ENCODE measurements at regions not wholly inside any gene's neighbourhood (a gene's known extent, or its start where the extent isn't known, plus 50 kb on each side); places are given as distances from the start of the nearest gene placed in this dataset.

GRCh38 chr1:29394521-29395225 lies 158.4 kb downstream of the PTPRU start:
- FAIRE-seq (no peak), DNase-seq (ENCODE audit: low read depth, low spot score) (no peak)
- peaks cover 9% of the 10 kb centered on the region for H3K4me1 ChIP-seq (ENCODE audit: control insufficient read depth, extremely low read depth, insufficient read depth, low read length)
- H3K9me1 ChIP-seq (ENCODE audit: control insufficient read depth, extremely low read depth, insufficient read depth, low read length): no peaks in the 10 kb centered on the region
- no peak overlapping the region for H3K27ac ChIP-seq (ENCODE audit: control insufficient read depth, insufficient read depth, low read length)
- no peak overlapping the region for H2AFZ ChIP-seq (ENCODE audit: control insufficient read depth, low read length)
- no peaks in the 10 kb centered on the region for H3K79me2 ChIP-seq (ENCODE audit: control insufficient read depth, insufficient read depth, low read length)
- H3K36me3 ChIP-seq (ENCODE audit: control insufficient read depth in 2 of 2, extremely low read depth in 1 of 2, insufficient read depth in 2 of 2, low read length in 2 of 2): no peaks in the 10 kb centered on the region
- no peak overlapping the region for H3K4me2 ChIP-seq (ENCODE audit: control insufficient read depth, extremely low read depth, insufficient read depth, low read depth, low read length)
- H4K20me1 ChIP-seq (ENCODE audit: control insufficient read depth, extremely low read depth, insufficient read depth, low read length): no peaks in the 10 kb centered on the region
- no peak overlapping the region for H3K4me3 ChIP-seq (ENCODE audit: control insufficient read depth in 2 of 3, extremely low read depth in 1 of 3, insufficient read depth in 2 of 3, low read depth in 1 of 3, low read length in 3 of 3)
- H3K9ac ChIP-seq (ENCODE audit: control insufficient read depth, extremely low read depth, insufficient read depth, low read length): no peak overlapping the region
- dilution Hi-C loops (cut with MboI; ENCODE audit: extremely low pct_ligation_motif_present, low sequenced_read_pairs): no loop called here
- no peaks in the 10 kb centered on the region for H3K9me3 ChIP-seq (ENCODE audit: control insufficient read depth, low read depth, low read length)
- H3K27me3 ChIP-seq (ENCODE audit: control insufficient read depth, extremely low read depth, insufficient read depth, low read length): peaks cover 17% of the 10 kb centered on the region
- no peak for TF ChIP-seq EZH2 (IDR thresholded peaks at IDR 0.05; ENCODE audit: low read length)

DNA sequence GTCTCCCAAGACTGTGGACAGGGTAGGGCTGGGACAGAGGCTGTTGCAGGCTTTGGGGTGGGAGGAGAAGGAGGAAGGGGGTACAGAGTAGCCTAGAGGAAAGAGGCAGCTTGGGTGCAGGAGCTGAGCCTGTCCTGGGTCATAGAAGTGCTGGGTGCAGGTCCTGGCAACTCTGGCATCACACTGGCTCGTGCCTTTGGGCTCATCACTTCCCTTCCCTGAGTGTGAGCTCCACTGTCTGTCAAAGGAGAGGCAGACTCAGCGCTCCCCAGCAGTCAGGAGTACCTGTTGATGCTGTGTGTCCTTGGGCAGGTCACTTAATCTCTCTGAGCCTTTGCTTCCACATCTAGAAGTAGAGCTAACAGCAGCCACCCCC lies 157.1 kb downstream of the PTPRU start:
- Histone ChIP-seq H3K4me2 (ENCODE audit: control insufficient read depth, extremely low read depth, insufficient read depth, low read depth, low read length) (no peak overlapping the region), H3K9me1 (ENCODE audit: control insufficient read depth, extremely low read depth, insufficient read depth, low read length) (no peaks in the 10 kb centered on the region), H3K9ac (ENCODE audit: control insufficient read depth, extremely low read depth, insufficient read depth, low read length) (no peak overlapping the region), H4K20me1 (ENCODE audit: control insufficient read depth, extremely low read depth, insufficient read depth, low read length) (no peaks in the 10 kb centered on the region), H3K27me3 (ENCODE audit: control insufficient read depth, extremely low read depth, insufficient read depth, low read length) (peaks cover 17% of the 10 kb centered on the region), H3K36me3 (ENCODE audit: control insufficient read depth in 2 of 2, extremely low read depth in 1 of 2, insufficient read depth in 2 of 2, low read length in 2 of 2) (no peaks in the 10 kb centered on the region), H3K9me3 (ENCODE audit: control insufficient read depth, low read depth, low read length) (no peaks in the 10 kb centered on the region), H3K4me3 (ENCODE audit: control insufficient read depth in 2 of 3, extremely low read depth in 1 of 3, insufficient read depth in 2 of 3, low read depth in 1 of 3, low read length in 3 of 3) (no peak overlapping the region), H2AFZ (ENCODE audit: control insufficient read depth, low read length) (no peak overlapping the region), H3K27ac (ENCODE audit: control insufficient read depth, insufficient read depth, low read length) (no peak overlapping the region), H3K4me1 (ENCODE audit: control insufficient read depth, extremely low read depth, insufficient read depth, low read length) (peaks cover 6% of the 10 kb centered on the region), H3K79me2 (ENCODE audit: control insufficient read depth, insufficient read depth, low read length) (no peaks in the 10 kb centered on the region)
- DNase-seq (ENCODE audit: low read depth, low spot score): no peak
- no peak for FAIRE-seq
- TF ChIP-seq EZH2 (IDR thresholded peaks at IDR 0.05; ENCODE audit: low read length) (no peak), CTCF (optimal IDR thresholded peaks at IDR 0.05 in 1 of 3, IDR thresholded peaks at IDR 0.05 in 1 of 3, conservative IDR thresholded peaks at IDR 0.05 in 1 of 3; ENCODE audit: extremely low read depth in 1 of 3, insufficient read depth in 2 of 3, low read length in 3 of 3) (no peak)
- dilution Hi-C loops (cut with MboI; ENCODE audit: extremely low pct_ligation_motif_present, low sequenced_read_pairs): no loop called here

Measured in keratinocyte (primary cell).